ENCODE measurements at regions not wholly inside any gene's neighbourhood (a gene's known extent, or its start where the extent isn't known, plus 50 kb on each side); places are given as distances from the start of the nearest gene placed in this dataset.

- DNase-seq: no peak
Measured at GRCh38 chr10:131774681-131775085, 126.1 kb upstream of the PPP2R2D start.

DNA sequence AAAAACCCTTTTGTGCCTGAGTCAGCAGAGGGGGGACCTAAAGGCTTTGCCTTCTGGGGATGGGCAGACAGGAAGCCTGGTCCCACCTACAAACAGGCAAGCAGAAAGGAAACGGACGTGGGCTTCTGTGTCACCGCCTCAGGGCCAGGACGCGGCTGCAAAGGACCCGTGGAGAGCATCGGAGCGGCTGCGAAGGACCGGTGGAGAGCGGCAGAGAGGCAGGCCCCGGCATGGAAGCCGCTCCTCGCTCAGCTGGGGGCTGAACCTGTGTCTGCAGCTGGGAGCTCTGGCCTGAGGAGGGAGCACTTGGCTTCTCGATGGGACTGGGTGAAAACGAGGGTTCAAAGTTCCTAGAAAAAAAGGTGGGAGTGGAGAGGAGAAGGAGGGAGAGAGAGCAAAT, 125.4 kb upstream of the PPP2R2D start:
- DNase-seq: no peak

- no peak for DNase-seq
Measured at GRCh38 chr10:131775833-131776232, 125.0 kb upstream of the PPP2R2D start.

DNA sequence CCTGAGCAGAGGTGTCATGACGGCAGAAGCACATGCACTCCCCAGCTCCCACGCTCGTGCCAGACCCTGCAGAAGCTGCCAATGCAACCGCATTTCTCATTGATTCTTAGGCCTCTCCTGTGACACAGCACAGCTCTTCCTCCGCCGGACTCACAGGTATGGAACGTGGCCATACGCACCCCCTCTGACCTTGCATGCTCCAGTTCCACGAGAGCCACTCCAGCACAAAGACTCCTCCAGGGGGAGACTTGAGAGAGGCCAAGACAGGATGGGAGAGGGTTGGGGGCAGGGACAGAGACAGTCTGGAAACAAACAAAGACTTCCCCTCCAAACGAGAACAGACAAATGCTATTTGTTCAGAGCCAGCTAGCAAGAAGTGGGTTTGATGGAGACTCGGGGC, 124.3 kb upstream of the PPP2R2D start:
- DNase-seq: no peak

- DNase-seq: no peak
Measured at GRCh38 chr10:131777162-131777561, 123.6 kb upstream of the PPP2R2D start.

DNA sequence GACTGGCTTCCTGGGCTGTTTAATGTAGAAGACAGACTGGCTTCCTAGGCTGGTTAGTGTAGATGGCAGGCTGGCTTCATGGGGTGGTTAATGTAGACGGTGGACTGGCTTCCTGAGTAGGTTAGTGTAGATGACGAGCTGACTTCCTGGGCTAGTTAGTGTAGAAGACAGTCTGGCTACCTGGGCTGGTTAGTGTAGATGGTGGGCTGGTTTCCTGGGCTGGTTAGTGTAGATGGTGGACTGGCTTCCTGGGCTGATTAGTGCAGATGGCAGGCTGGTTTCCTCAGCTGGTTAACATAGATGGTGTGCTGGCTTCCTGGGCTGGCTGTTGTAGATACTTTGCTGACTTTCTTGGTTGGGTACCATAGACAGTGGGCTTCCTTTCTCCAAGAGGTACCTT, 122.9 kb upstream of the PPP2R2D start:
- no peak for DNase-seq

GRCh38 chr10:131778385-131778784, 122.4 kb upstream of the PPP2R2D start:
- DNase-seq: no peak

DNA sequence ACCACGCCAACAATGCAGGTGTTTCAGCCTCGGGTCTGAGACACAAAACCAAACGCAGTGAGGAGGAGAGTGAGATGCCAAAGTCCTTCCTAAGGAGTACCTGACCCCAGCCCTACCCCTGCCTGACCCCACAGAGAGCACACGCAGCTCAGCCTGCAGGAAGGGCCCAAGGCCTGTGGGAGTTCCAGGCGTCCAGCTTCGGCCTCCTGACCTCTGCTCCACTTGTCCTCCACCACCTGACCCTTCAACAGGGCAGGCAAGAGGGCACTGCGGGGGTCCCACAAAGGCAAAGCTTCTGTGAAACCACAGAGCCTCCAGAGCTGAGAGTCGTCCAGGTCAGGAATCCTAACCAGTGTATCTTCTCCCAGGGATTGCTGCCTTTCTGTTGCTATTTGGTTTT, 122.0 kb upstream of the PPP2R2D start:
- DNase-seq: no peak

DNA sequence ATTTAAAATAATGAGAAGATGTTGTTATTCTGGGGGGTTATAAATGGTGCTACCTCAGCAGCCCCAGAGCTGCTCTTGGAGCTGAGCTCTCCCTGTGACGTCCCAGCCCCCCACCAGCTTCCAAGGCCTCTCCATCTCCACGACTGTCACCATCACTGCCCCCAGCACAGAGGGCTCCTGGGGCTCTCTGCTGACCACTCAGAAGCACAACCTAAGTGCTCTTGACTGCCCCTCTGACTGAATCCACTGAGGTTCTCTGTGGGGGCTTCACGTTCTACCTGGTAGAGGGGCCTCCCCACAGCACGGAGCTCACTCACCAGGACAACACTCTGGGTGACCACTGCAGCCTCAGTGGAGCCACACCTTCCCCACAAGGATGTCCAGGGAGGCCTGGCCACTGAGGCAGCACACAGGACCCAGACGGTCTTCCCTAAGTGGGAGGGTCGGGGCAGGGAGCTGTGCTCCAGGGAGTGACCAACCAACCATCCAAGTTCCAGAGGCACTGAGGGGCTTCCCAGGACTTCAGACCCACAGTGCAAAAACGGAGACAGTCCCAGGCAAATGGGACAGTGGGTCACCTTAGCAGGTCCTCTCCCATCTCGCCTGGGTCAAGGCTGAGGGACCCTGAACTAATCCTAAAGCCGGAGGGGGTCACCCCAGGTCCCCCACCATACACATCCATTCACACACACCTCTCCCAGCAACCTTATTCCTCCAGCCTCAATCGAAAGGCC, 121.0 kb upstream of the PPP2R2D start:
- DNase-seq: no peak

- DNase-seq: no peak
Measured at GRCh38 chr10:131781076-131781475, 119.7 kb upstream of the PPP2R2D start.

DNA sequence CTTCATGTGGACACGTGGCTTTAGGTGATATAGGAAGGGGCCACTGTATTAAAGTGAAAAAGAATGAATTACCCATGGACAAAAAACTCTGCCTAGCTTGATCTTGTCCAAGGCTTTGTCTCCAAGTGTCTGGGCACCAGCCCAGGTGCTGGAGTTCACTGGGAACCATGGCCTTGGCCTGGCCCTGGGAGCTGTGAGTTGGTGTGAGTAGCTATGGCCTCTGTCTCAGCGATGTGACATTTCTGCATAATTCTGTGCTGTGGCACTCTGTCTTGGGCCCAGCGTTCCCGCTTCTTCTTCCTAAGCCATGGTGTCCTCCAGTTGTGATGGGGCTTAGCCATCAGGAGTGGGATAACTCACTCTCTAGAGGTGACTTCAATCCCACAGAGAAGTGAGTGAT, 119.0 kb upstream of the PPP2R2D start:
- DNase-seq: no peak

GRCh38 chr10:131784363-131785120, 116.3 kb upstream of the PPP2R2D start:
- DNase-seq: no peak

DNA sequence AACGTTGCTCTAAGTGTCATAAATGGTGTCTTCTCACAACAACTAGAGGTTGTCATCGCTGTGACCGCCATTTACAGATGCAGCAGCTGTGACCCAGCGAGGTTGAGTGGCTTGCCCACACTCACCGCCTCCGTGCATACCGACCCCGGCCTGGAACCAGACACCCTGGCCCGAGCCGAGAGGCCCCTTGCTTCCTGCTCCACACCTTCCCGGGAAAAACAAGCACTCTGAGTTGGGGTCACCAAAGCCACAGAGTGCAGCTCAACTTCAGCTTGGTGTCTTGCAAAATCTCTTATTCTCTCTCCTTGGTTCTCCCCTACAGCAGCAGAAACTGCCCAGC, 115.7 kb upstream of the PPP2R2D start:
- no peak for DNase-seq

GRCh38 chr10:131786756-131787605, 113.8 kb upstream of the PPP2R2D start:
- DNase-seq: peak; percentile 54

DNA sequence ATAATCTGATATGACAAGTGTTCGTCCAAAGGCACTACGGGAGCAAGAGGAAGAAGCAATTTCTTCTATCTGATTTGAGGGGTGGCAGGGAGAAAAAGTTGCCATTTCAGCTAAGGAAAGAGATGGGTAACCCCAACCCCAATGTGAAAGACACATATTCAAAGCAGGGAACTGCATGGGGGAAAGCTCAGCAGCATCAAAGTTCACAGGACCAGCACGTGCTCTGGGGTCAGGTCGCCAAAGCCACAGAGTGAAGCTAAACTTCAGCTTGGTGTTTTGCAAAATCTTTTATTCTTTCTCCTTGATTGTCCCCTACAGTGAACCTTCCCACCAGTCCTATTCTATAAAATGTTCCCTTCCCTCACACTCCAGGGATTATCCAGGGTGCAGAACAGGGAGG, 112.8 kb upstream of the PPP2R2D start:
- DNase-seq: no peak

DNA sequence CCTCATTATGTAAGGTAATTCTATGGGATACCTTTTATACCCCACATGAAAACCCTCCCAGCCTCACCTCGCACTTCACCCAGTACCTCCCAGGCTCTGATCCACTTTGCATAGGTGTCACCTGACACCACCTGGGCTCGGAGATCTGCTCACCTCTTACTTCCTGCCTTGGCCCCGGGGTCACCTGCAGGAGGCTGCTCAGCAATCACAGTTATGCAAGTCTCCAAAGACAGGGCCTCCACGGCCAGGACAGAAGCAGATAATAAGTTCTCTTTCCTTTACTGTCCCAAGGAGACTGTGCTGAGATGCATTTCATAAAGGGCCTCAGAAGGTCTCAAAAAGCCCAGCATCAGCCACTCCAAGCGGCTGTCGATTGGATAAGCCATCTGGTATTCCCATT, 112.4 kb upstream of the PPP2R2D start:
- DNase-seq: no peak

DNA sequence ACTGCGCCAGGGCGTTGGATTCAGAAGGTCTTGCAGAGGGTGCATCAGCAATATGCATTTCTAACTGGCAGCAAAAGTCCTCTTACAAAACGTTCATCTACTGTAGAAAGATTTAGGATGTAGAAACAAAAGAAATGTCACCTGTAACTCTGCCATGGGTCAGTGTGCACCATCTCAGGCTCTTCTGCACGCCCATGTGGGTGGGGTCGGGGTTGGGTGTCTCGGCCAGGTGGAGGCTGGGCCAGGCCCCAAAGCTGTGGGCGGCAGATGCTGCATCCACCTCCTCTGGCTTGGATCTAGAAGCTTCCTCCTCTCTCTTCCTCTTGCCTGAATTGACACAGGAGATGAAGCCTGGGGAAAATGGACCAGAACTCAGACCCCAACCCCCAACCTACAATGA, 111.3 kb upstream of the PPP2R2D start:
- DNase-seq: no peak

- no peak for DNase-seq
Measured at GRCh38 chr10:131790021-131790420, 110.8 kb upstream of the PPP2R2D start.

DNA sequence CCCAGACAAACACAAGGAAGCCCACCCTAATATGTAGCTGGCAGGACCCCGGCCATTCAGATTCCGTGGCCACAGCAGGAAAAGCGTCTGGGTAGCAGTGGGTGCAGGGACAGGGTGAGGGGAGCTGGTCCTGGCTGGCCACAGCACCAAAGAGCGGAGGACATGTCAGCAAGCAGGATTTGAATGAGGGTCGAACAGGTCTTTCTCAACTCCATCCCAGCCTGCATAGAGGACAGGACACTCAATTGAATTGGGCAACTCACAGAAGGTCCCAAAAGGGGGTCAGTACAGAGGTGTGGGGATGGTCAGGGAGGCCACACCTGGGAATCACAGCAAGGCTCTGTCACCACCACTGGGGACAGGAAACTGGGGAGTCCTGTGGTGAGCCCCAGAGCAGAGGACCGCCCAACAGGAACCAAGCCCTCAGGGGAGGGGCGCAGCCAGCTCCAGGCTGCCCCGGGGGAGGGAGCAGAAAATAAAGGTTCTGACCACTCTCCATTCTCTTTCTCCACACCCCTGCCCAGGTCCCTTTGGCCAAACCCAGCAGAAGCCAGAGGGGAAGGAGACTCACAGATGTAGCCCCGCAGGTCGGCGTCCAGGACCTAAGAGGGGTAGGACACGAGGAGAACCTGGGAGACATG, 108.7 kb upstream of the PPP2R2D start:
- DNase-seq: no peak

DNA sequence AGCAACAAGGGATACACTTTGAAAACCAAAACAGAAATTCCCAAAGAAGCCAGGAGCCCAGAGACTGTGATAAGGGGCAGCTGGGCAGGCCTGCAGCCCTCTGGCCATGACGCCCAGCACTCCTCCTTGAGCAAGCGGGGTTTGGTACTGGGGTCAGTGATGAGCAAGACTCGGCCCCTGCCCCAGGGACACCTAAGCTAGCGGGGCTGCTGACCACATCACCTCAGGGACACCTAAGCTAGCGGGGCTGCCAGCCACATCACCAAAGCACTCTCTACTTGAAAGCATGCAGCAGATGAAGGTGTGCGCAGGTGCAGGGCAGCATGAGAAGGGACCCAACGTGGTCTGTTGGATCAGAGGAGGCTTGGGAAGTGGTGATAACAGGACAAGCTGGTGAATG, 108.0 kb upstream of the PPP2R2D start:
- no peak for DNase-seq

- DNase-seq: no peak
Measured at GRCh38 chr10:131795761-131796160, 105.0 kb upstream of the PPP2R2D start.

GRCh38 chr10:131797626-131798025, 103.2 kb upstream of the PPP2R2D start:
- DNase-seq: no peak

All from renal pelvis (tissue), 1 donor.